GM18505 (cell line): ENCODE measurements at regions not wholly inside any gene's neighbourhood (a gene's known extent, or its start where the extent isn't known, plus 50 kb on each side); places are given as distances from the start of the nearest gene placed in this dataset.

Source experiments
- ATAC-seq: cut with Tn5 transposase; IDR thresholded peaks from one replicate; pipeline ENCODE4 v1.9.1; 2021; ENCODE audit not compliant: unreplicated experiment
- POLR2A ChIP-seq: IDR thresholded peaks from 4 replicates; pipeline ENCODE4 v1.6.1; 2011; ENCODE audit warnings: borderline replicate concordance; ENCODE audit not compliant: insufficient read depth, insufficient read length; ENCODE audit errors: extremely low read depth

GRCh38 chr10:29765330-29765729 lies 130.6 kb upstream of the SVIL start:
- ATAC-seq, result no peak

GRCh38 chr10:29763396-29763795 lies 128.6 kb upstream of the SVIL start:
- ATAC-seq, result no peak
- TF ChIP-seq POLR2A, result no peak

More at GRCh38 chr10:29765330-29765729, 130.6 kb upstream of the SVIL start:
- no peak for TF ChIP-seq POLR2A

GRCh38 chr10:29761916-29762315 lies 127.1 kb upstream of the SVIL start:
- no peak for ATAC-seq

GRCh38 chr10:29760138-29760900 lies 125.5 kb upstream of the SVIL start:
- no peak for TF ChIP-seq POLR2A
- ATAC-seq, result no peak

More at GRCh38 chr10:29761916-29762315, 127.1 kb upstream of the SVIL start:
- no peak for TF ChIP-seq POLR2A

GRCh38 chr10:29757551-29758297 lies 123.0 kb upstream of the SVIL start:
- no peak for ATAC-seq
- TF ChIP-seq POLR2A, result no peak

GRCh38 chr10:29756451-29756850 lies 121.7 kb upstream of the SVIL start:
- ATAC-seq, result no peak
- TF ChIP-seq POLR2A, result no peak

GRCh38 chr10:29753283-29753682 lies 118.5 kb upstream of the SVIL start:
- ATAC-seq, result no peak
- TF ChIP-seq POLR2A, result no peak

GRCh38 chr10:29751684-29752083 lies 116.9 kb upstream of the SVIL start:
- no peak for TF ChIP-seq POLR2A
- ATAC-seq, result no peak

GRCh38 chr10:29751240-29751639 lies 116.5 kb upstream of the SVIL start:
- TF ChIP-seq POLR2A, result no peak
- ATAC-seq, result no peak

- no peak for TF ChIP-seq POLR2A
- ATAC-seq, result no peak
These were observed 114.4 kb upstream of the SVIL start for GRCh38 chr10:29749150-29749549.

- ATAC-seq, result no peak
- no peak for TF ChIP-seq POLR2A
These were observed 113.4 kb upstream of the SVIL start for GRCh38 chr10:29748109-29748650.

GRCh38 chr10:29746080-29746797 lies 111.5 kb upstream of the SVIL start:
- ATAC-seq, result no peak
- no peak for TF ChIP-seq POLR2A

GRCh38 chr10:29740981-29741545 lies 106.3 kb upstream of the SVIL start:
- ATAC-seq, result no peak
- no peak for TF ChIP-seq POLR2A

GRCh38 chr10:29738341-29738740 lies 103.6 kb upstream of the SVIL start:
- no peak for ATAC-seq
- no peak for TF ChIP-seq POLR2A

- no peak for ATAC-seq
- no peak for TF ChIP-seq POLR2A
These were observed 102.4 kb upstream of the SVIL start for GRCh38 chr10:29737074-29737593.
